Stomach (tissue), 8 donors: ENCODE measurements at regions not wholly inside any gene's neighbourhood (a gene's known extent, or its start where the extent isn't known, plus 50 kb on each side); places are given as distances from the start of the nearest gene placed in this dataset.

Experiments used
- DNase-seq, 2 donors: peaks; one replicate each; pipeline versions ENCODE4 v3.0.0 to v3.0.0-alpha.2; 2013 to 2019
- H3K27ac ChIP-seq, 5 donors: fragments of 200-600 bp in 4 of 5; sonication (generic) in 4 of 5; one replicate each; pipeline ENCODE4 v1.5.1; 2013 to 2019; ENCODE audit warnings: mild to moderate bottlenecking in 1 of 5, moderate library complexity in 1 of 5
- H3K27me3 ChIP-seq, 3 donors: fragments of 200-600 bp; sonication (generic); one replicate each; pipeline ENCODE4 v1.5.1; 2017 to 2019; ENCODE audit warnings: mixed run types in 1 of 3
- H3K36me3 ChIP-seq, 4 donors: fragments of 200-600 bp; sonication (generic); 1 replicate in 3 of 4; 2 replicates in 1 of 4; pipeline ENCODE4 v1.5.1; 2016 to 2019
- H3K4me1 ChIP-seq, 4 donors: fragments of 200-600 bp; sonication (generic); one replicate each; pipeline ENCODE4 v1.5.1; 2016 to 2019
- H3K4me3 ChIP-seq, 4 donors: fragments of 200-600 bp; sonication (generic) in 3 of 4; one replicate each; pipeline ENCODE4 v1.5.1; 2016 to 2019; ENCODE audit warnings: mild to moderate bottlenecking in 1 of 4
- H3K9me3 ChIP-seq, 4 donors: fragments of 200-600 bp; sonication (generic); one replicate each; pipeline ENCODE4 v1.5.1; 2016 to 2019
- EP300 ChIP-seq: sonication (generic); formaldehyde crosslinking; IDR thresholded peaks from one replicate; pipeline ENCODE4 v1.6.1; 2017; ENCODE audit warnings: antibody characterized with exemption
- POLR2A ChIP-seq, 4 donors: fragments of 450-650 bp; IDR thresholded peaks; one replicate each; pipeline ENCODE4 v1.6.1; 2016; ENCODE audit warnings: antibody characterized with exemption in 4 of 4, control low read depth in 2 of 4, mild to moderate bottlenecking in 1 of 4, moderate library complexity in 1 of 4
- POLR2AphosphoS5 ChIP-seq, 3 donors: sonication (generic); formaldehyde crosslinking; IDR thresholded peaks; one replicate each; pipeline ENCODE4 v1.6.1; 2016; ENCODE audit warnings: antibody characterized with exemption in 3 of 3
- whole genome bisulfite sequencing, 5 donors: extraction: QIAGEN DNeasy Blood & Tissue Kit in 3 of 5; methylation state at CpG; one replicate each; pipeline versions ENCODE4 v1.1.5 to v1.1.7; 2013 to 2018; 5-methylcytosine and 5-hydroxymethylcytosine counted together
- intact Hi-C: fragments of 100-400 bp; cut with DNase I; formaldehyde crosslinking; loops from one replicate; pipeline ENCODE4 v1.15.1; 2023; ENCODE audit warnings: low total_unique reads
- TF ChIP-seq, protein P1 (sequence below), 7 experiments: fragments of 450-650 bp in 4 of 7; fragments of 200-600 bp in 3 of 7; sonication (generic) in 3 of 7; IDR thresholded peaks; one replicate each; pipeline ENCODE4 v1.5.1; 2016 to 2019; ENCODE audit warnings: antibody characterized with exemption in 7 of 7, control low read depth in 2 of 7, mild to moderate bottlenecking in 1 of 7
- donor health status: healthy with polysubstance abuse.
- donor health status: Bipolar disorder and iron deficiency.
- donor health status: healthy.

DNA sequence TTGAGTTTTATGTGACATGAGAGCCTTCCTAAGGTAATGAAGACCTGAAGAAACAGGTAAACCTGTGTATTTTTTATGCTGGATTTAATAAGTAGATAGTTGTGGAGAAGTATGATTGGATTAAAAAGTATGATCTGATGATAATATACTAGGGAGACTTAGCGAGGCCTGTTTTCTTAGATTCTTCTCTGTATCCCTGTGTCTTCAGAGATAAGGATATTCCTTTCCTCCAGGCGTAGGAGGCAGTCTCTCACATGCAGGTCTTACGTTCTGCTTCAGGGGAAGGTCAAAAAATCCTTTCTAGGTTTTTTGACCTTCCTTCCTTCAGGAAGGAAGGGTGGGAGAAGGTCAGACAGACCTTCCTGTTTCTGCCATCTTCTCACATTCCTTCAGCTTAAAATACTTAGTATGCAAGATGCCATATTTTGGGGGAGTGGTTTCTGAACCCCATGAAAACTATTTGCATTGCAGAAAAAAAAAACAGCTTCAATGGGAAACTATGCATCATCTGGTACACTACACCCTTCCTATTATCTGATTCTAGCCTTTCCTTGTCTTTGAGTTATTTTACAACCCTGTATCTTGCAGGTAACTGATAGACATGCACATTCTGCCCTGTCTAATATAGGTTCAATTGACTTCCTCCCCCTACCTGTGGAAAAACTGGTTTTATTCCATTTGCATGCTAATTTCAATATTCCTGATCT lies 57.3 kb upstream of the ZNF608 start:
- DNase-seq, result no peak
- no peaks in the 10 kb centered on the region for H3K27me3 ChIP-seq
- peaks cover 0 to 11% (median 7%) of the 10 kb centered on the region in 4 donors for H3K4me1 ChIP-seq
- H3K27ac ChIP-seq, result no peak overlapping the region
- no peaks in the 10 kb centered on the region for H3K36me3 ChIP-seq
- intact Hi-C loops, result no loop called here
- no peaks in the 10 kb centered on the region for H3K9me3 ChIP-seq
- H3K4me3 ChIP-seq, result no peak overlapping the region
- TF ChIP-seq POLR2AphosphoS5 (IDR thresholded peaks at IDR 0.05) (no peak), POLR2A (IDR thresholded peaks at IDR 0.05) (no peak), EP300 (no peak)
- TF ChIP-seq, protein P1, sequence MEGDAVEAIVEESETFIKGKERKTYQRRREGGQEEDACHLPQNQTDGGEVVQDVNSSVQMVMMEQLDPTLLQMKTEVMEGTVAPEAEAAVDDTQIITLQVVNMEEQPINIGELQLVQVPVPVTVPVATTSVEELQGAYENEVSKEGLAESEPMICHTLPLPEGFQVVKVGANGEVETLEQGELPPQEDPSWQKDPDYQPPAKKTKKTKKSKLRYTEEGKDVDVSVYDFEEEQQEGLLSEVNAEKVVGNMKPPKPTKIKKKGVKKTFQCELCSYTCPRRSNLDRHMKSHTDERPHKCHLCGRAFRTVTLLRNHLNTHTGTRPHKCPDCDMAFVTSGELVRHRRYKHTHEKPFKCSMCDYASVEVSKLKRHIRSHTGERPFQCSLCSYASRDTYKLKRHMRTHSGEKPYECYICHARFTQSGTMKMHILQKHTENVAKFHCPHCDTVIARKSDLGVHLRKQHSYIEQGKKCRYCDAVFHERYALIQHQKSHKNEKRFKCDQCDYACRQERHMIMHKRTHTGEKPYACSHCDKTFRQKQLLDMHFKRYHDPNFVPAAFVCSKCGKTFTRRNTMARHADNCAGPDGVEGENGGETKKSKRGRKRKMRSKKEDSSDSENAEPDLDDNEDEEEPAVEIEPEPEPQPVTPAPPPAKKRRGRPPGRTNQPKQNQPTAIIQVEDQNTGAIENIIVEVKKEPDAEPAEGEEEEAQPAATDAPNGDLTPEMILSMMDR (IDR thresholded peaks at IDR 0.05), result no peak
- WGBS, 5 donors, result 72 to 96% (median 81%) methylated on average over 3 of the region's 3 CpGs

DNA sequence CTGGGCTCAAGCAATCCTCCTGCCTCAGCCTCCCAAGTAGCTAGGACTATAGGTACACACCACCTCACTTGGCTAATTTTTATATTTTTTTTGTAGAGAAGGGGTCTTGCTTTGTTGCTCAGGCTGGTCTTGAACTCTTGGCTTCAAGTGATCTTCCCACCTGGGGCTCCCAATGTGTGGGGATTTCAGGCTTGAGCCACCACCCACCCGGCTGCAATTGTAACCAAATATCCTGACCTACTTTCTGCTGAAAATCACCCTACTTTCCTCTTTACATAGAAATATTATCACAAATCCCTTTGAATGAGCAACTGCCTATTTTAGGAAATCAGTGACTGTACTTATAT lies 59.6 kb upstream of the ZNF608 start:
- Histone ChIP-seq H3K4me3 (no peak overlapping the region), H3K36me3 (no peaks in the 10 kb centered on the region), H3K27me3 (no peaks in the 10 kb centered on the region), H3K27ac (no peak overlapping the region), H3K9me3 (no peaks in the 10 kb centered on the region), H3K4me1 (peaks cover 0 to 11% (median 7%) of the 10 kb centered on the region in 4 donors)
- 77 to 89% (median 85%) methylated on average over 1 of the region's 1 CpG for WGBS, 5 donors
- TF ChIP-seq POLR2A (IDR thresholded peaks at IDR 0.05), result no peak
- TF ChIP-seq, protein P1 (IDR thresholded peaks at IDR 0.05), result no peak
- no peak for TF ChIP-seq POLR2AphosphoS5 (IDR thresholded peaks at IDR 0.05)
- no peak for TF ChIP-seq EP300
- no peak for DNase-seq
- intact Hi-C loops, result no loop called here

DNA sequence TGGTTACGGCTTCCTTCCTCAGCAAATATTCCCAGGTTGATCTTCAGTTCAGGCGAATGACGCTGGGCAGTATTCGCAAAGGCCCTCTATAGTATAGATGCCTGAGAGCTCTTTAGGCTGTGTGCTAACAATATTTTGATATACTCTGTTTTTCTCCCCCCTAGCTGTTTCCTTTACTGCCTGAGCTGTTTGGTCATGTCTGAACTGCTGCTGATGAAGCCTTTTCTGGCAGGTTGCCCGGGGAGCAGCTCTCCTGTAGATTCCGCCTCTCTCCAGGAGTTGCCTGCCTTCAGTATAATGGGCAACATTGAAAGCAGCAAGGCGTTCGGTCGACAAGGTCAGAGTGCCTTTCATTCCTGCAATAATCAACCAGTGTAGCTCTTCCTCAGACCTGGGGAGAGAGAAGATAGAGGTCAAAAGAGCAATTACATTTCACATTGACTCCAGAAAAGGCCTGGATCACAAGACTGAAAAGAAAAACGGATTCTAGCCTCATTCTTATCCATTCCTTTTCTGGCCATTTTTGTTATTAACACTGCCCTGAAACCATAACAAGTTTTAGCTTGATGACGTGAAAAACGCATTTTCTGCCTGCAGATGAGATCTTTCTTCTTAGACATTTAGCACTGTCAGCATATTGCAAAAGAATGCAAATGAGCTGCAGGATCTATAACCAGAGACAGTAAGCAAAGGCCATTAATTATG lies 60.1 kb upstream of the ZNF608 start:
- no peak overlapping the region for H3K27ac ChIP-seq
- peaks cover 0 to 11% (median 7%) of the 10 kb centered on the region in 4 donors for H3K4me1 ChIP-seq
- H3K4me3 ChIP-seq, result no peak overlapping the region
- DNase-seq, result peak; percentile 89 to 95
- WGBS, 5 donors, result 41 to 45% (median 44%) methylated on average over 12 of the region's 12 CpGs
- intact Hi-C loops, result no loop called here
- no peaks in the 10 kb centered on the region for H3K27me3 ChIP-seq
- TF ChIP-seq, protein P1 (IDR thresholded peaks at IDR 0.05), result no peak
- TF ChIP-seq POLR2AphosphoS5 (IDR thresholded peaks at IDR 0.05), result peak in 1 of 3 donors; percentile 15
- TF ChIP-seq EP300, result no peak
- TF ChIP-seq POLR2A (IDR thresholded peaks at IDR 0.05), result no peak
- H3K9me3 ChIP-seq, result no peaks in the 10 kb centered on the region
- H3K36me3 ChIP-seq, result no peaks in the 10 kb centered on the region

DNA sequence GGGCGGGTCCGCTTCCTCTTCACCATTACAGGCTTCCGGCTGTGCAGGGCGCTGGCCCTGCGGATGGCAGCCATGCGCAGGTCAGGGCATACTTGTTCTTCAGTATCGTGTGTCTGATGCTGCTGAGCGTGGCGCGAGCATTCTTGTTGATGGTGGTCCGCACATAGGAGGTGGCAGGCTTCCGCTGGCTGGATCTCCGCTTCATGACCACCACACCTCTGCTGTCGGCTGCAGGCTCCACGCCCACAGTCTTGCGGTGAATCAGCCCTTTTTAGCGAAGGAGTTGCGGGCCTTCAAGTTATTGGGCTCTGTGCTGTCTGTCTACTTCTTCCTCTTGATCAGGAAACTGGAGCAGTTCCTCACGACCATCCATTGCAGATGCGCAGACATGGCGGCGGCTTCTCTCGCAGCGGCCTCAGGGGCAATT lies 62.4 kb upstream of the ZNF608 start:
- intact Hi-C loops, result no loop called here
- DNase-seq, result no peak
- Histone ChIP-seq H3K36me3 (no peaks in the 10 kb centered on the region), H3K4me1 (peaks cover 0 to 11% (median 7%) of the 10 kb centered on the region in 4 donors), H3K27me3 (no peaks in the 10 kb centered on the region), H3K9me3 (no peaks in the 10 kb centered on the region), H3K4me3 (no peak overlapping the region), H3K27ac (no peak overlapping the region)
- TF ChIP-seq, protein P1 (IDR thresholded peaks at IDR 0.05), result no peak
- TF ChIP-seq POLR2AphosphoS5 (IDR thresholded peaks at IDR 0.05), result no peak
- no peak for TF ChIP-seq POLR2A (IDR thresholded peaks at IDR 0.05)
- TF ChIP-seq EP300, result no peak
- WGBS, 5 donors, result 97 to 98% (median 97%) methylated on average over 24 of the region's 24 CpGs
